Activated naive CD4-positive, alpha-beta T cell treated with anti-CD3 and anti-CD28 coated beads for 36 hours (primary cell): ENCODE measurements at regions not wholly inside any gene's neighbourhood (a gene's known extent, or its start where the extent isn't known, plus 50 kb on each side); places are given as distances from the start of the nearest gene placed in this dataset.

Source experiments
- CTCF ChIA-PET: fragments of 350-600 bp; sonication (Branson Sonifier 250); formaldehyde crosslinking; loops from one replicate; lab custom pipeline; 2021; ENCODE audit warnings: antibody characterized with exemption; lab: Charles Lee
- DNase-seq: peaks from one replicate; pipeline ENCODE4 v3.0.0-alpha.2; 2020
- H3K27ac Mint-ChIP-seq: one replicate; pipeline ENCODE4 v1.8.0; 2021; ENCODE audit warnings: mild to moderate bottlenecking, mixed read lengths
- H3K27me3 Mint-ChIP-seq: one replicate; pipeline ENCODE4 v1.8.0; 2021; ENCODE audit warnings: low read depth, mixed read lengths
- H3K36me3 Mint-ChIP-seq: one replicate; pipeline ENCODE4 v1.8.0; 2021; ENCODE audit warnings: low read depth, mixed read lengths
- H3K4me1 Mint-ChIP-seq: one replicate; pipeline ENCODE4 v1.8.0; 2021; ENCODE audit warnings: low read depth, mixed read lengths
- H3K4me3 Mint-ChIP-seq: one replicate; pipeline ENCODE4 v1.8.0; 2021; ENCODE audit warnings: mild to moderate bottlenecking, moderate library complexity, mixed read lengths
- H3K9me3 Mint-ChIP-seq: one replicate; pipeline ENCODE4 v1.8.0; 2021; ENCODE audit warnings: mixed read lengths
- intact Hi-C: fragments of 100-400 bp; cut with micrococcal nuclease; formaldehyde crosslinking; loops from one replicate; pipeline ENCODE4 v1.15.1; 2023

GRCh38 chr2:204328373-204328772, 216.9 kb upstream of the PARD3B start:
- no peaks in the 10 kb centered on the region for H3K27me3 Mint-ChIP-seq
- DNase-seq, result no peak
- H3K4me1 Mint-ChIP-seq, result no peaks in the 10 kb centered on the region
- H3K9me3 Mint-ChIP-seq, result no peaks in the 10 kb centered on the region
- H3K27ac Mint-ChIP-seq, result no peak overlapping the region
- no peak overlapping the region for H3K4me3 Mint-ChIP-seq
- H3K36me3 Mint-ChIP-seq, result no peaks in the 10 kb centered on the region
- CTCF ChIA-PET, result no interaction called here
- intact Hi-C loops, result loop anchor here (5.0 kb wide), 2 partner anchors 401 to 1234 kb away; no protein-coding TSS in a partner anchor

- intact Hi-C loops, result loop anchor here (5.0 kb wide), 2 partner anchors 402 to 1233 kb away; no protein-coding TSS in a partner anchor
- H3K4me1 Mint-ChIP-seq, result no peaks in the 10 kb centered on the region
- H3K36me3 Mint-ChIP-seq, result no peaks in the 10 kb centered on the region
- H3K9me3 Mint-ChIP-seq, result no peaks in the 10 kb centered on the region
- DNase-seq, result no peak
- CTCF ChIA-PET, result no interaction called here
- no peaks in the 10 kb centered on the region for H3K27me3 Mint-ChIP-seq
- H3K27ac Mint-ChIP-seq, result no peak overlapping the region
- H3K4me3 Mint-ChIP-seq, result no peak overlapping the region
Observed at GRCh38 chr2:204329016-204329415, 216.3 kb upstream of the PARD3B start.

DNA sequence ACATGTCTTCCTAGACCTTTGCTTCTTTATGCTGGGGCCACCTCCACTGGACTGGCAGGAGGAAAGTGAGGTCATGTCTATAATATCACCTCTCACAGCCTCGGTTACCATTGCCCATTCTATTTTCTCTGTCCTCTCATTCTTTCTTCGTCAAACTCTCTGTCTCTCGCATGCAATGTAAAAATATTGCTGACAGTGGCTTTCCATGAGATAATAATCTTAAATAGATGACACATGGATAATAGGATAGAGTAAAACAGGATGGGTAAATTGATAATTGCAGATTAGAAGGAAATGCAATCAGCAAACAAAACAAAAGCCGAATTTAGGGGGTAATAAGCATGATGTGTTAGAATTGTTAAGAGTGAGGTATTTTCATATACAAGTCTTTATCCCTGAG, 215.7 kb upstream of the PARD3B start:
- Mint-ChIP-seq H3K4me1 (no peaks in the 10 kb centered on the region), H3K4me3 (no peak overlapping the region), H3K27ac (no peak overlapping the region), H3K9me3 (no peaks in the 10 kb centered on the region), H3K27me3 (no peaks in the 10 kb centered on the region), H3K36me3 (no peaks in the 10 kb centered on the region)
- intact Hi-C loops, result loop anchor here (5.0 kb wide), 2 partner anchors 402 to 1233 kb away; no protein-coding TSS in a partner anchor
- DNase-seq, result no peak
- CTCF ChIA-PET, result no interaction called here

DNA sequence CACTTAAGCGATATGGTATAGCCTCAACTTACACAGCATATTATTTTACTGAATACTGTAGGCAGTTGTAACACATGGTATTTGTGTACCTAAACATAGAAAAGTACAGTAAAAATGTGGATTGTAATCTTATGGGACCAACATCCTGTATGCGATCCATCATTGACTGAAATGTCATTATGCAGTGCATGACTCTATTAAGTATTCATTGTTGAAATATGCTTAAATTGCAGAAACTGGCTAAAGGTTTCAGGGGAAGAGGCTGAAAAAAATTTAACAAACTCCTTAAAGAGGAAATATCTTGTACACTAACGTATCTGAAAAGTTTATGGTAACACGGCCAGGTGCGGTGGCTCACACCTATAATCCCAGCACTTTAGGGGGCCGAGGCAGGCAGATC, 214.1 kb upstream of the PARD3B start:
- no peak for DNase-seq

GRCh38 chr2:204331988-204332387, 213.3 kb upstream of the PARD3B start:
- H3K27ac Mint-ChIP-seq, result no peak overlapping the region
- no peak overlapping the region for H3K4me3 Mint-ChIP-seq
- intact Hi-C loops, result no loop called here
- H3K36me3 Mint-ChIP-seq, result no peaks in the 10 kb centered on the region
- no peak for DNase-seq
- no peaks in the 10 kb centered on the region for H3K9me3 Mint-ChIP-seq
- CTCF ChIA-PET, result no interaction called here
- peaks cover 9% of the 10 kb centered on the region for H3K27me3 Mint-ChIP-seq
- no peaks in the 10 kb centered on the region for H3K4me1 Mint-ChIP-seq

More for the DNA sequence above, 214.1 kb upstream of the PARD3B start:
- H3K36me3 Mint-ChIP-seq, result no peaks in the 10 kb centered on the region
- CTCF ChIA-PET, result no interaction called here
- intact Hi-C loops, result no loop called here
- H3K9me3 Mint-ChIP-seq, result no peaks in the 10 kb centered on the region
- H3K27me3 Mint-ChIP-seq, result peaks cover 6% of the 10 kb centered on the region
- no peaks in the 10 kb centered on the region for H3K4me1 Mint-ChIP-seq
- no peak overlapping the region for H3K27ac Mint-ChIP-seq
- H3K4me3 Mint-ChIP-seq, result no peak overlapping the region

DNA sequence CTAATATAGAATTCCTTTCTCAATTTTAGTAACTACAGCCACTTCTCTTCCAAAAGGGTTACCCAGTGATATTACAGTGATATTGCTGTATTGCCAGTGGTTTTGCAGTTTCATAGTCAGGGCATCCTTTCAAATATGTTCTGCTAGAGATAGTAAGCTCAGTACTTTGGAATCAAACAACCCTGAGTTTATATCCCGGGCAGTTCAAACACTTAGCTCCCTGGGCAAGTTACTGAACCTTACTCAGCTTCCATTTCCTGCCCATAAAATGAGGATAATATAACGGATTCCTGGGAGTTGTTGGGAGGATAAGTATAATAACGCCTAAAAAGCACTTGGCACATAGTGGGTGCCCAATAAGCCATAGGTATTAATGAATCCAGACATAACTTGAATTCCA, 212.6 kb upstream of the PARD3B start:
- Mint-ChIP-seq H3K27ac (no peak overlapping the region), H3K36me3 (no peaks in the 10 kb centered on the region), H3K4me3 (no peak overlapping the region), H3K27me3 (peaks cover 14% of the 10 kb centered on the region), H3K4me1 (no peaks in the 10 kb centered on the region), H3K9me3 (no peaks in the 10 kb centered on the region)
- CTCF ChIA-PET, result interaction anchor here (0.7 kb wide), 1 partner anchor 9 kb away, joined by 3 read pairs; no protein-coding TSS in a partner anchor
- intact Hi-C loops, result no loop called here
- no peak for DNase-seq

- Mint-ChIP-seq H3K9me3 (no peaks in the 10 kb centered on the region), H3K4me3 (no peak overlapping the region), H3K27me3 (peaks cover 19% of the 10 kb centered on the region), H3K4me1 (no peaks in the 10 kb centered on the region), H3K36me3 (no peaks in the 10 kb centered on the region), H3K27ac (no peak overlapping the region)
- intact Hi-C loops, result no loop called here
- CTCF ChIA-PET, result interaction anchor here (0.5 kb wide), 1 partner anchor 1431 kb away, joined by 4 read pairs; no protein-coding TSS in a partner anchor
- no peak for DNase-seq
Observed at GRCh38 chr2:204333861-204334260, 211.4 kb upstream of the PARD3B start.

DNA sequence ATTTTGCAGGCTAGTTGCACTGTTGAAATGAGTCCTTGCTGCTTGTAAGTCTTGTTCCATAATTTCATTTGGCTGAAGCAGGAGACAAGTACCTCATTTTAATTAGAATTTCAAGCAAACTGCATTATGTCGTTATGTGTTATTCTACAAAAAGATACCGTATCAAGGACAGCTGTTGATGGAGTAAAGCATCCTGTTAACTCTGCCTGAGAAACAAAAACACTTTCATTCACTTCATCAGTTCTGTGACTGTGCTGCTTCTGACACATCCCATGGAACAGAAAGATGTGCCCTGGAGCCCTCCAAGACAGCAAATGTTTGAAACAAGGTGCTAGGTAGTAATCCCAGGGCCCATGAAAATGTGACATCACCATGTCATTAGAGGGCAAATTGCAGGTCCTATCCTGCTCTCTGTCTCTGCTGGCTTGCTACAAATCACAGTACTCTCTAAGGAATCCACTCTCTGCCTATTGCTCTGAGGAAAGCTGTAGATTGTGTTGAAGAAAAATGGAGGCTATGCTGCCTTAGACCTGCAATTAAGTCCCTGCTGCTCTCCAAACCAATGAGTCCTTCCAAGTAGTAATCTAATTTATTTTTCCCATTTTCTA, 209.7 kb upstream of the PARD3B start:
- Mint-ChIP-seq H3K36me3 (no peaks in the 10 kb centered on the region), H3K4me3 (no peak overlapping the region), H3K4me1 (no peaks in the 10 kb centered on the region), H3K27ac (no peak overlapping the region), H3K9me3 (no peaks in the 10 kb centered on the region), H3K27me3 (peaks cover 19% of the 10 kb centered on the region)
- intact Hi-C loops, result no loop called here
- CTCF ChIA-PET, result interaction anchor here (0.6 kb wide), 1 partner anchor 1421 kb away, joined by 4 read pairs; no protein-coding TSS in a partner anchor
- no peak for DNase-seq

DNA sequence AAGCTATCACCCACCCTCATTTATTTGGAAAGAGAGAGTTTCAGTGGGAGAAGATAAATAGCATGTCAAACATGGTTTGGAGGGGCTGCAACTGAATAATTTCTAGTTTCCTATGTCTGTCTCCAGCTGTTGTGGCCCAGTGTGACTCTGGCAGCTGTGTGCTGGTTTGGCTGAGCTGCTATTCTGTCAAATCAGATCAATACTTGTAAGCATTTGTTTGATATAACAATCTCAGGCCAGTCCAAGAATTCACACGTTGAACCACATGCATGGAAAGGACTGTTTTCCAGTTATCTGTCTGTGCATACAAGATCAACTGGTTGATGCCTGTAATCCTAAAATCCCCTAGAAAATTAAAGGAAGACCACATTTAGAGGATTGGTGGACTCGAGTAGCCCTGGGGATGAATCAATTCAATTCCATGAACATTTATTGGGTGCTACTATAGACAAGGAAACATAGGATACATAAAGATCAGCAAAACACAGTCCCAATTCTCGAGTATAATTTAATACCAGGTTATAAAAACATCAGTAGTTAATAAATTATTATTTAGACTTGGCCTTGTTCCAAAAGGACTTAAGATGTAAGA, 209.0 kb upstream of the PARD3B start:
- Mint-ChIP-seq H3K4me1 (no peaks in the 10 kb centered on the region), H3K27me3 (peaks cover 21% of the 10 kb centered on the region), H3K9me3 (no peaks in the 10 kb centered on the region), H3K36me3 (no peaks in the 10 kb centered on the region), H3K4me3 (no peak overlapping the region), H3K27ac (no peak overlapping the region)
- CTCF ChIA-PET, result interaction anchor here (0.6 kb wide), 1 partner anchor 1421 kb away, joined by 4 read pairs; no protein-coding TSS in a partner anchor
- intact Hi-C loops, result no loop called here
- DNase-seq, result no peak

GRCh38 chr2:204337638-204338037, 207.6 kb upstream of the PARD3B start:
- intact Hi-C loops, result no loop called here
- DNase-seq, result no peak
- peaks cover 21% of the 10 kb centered on the region for H3K27me3 Mint-ChIP-seq
- H3K9me3 Mint-ChIP-seq, result no peaks in the 10 kb centered on the region
- H3K27ac Mint-ChIP-seq, result no peak overlapping the region
- H3K4me3 Mint-ChIP-seq, result no peak overlapping the region
- no peaks in the 10 kb centered on the region for H3K36me3 Mint-ChIP-seq
- no peaks in the 10 kb centered on the region for H3K4me1 Mint-ChIP-seq
- CTCF ChIA-PET, result no interaction called here

GRCh38 chr2:204339212-204339715, 206.0 kb upstream of the PARD3B start:
- CTCF ChIA-PET, result no interaction called here
- Mint-ChIP-seq H3K4me1 (no peaks in the 10 kb centered on the region), H3K4me3 (no peak overlapping the region), H3K9me3 (no peaks in the 10 kb centered on the region), H3K27me3 (peaks cover 21% of the 10 kb centered on the region), H3K27ac (no peak overlapping the region), H3K36me3 (no peaks in the 10 kb centered on the region)
- DNase-seq, result no peak
- intact Hi-C loops, result no loop called here

- Mint-ChIP-seq H3K36me3 (no peaks in the 10 kb centered on the region), H3K4me3 (no peak overlapping the region), H3K4me1 (no peaks in the 10 kb centered on the region), H3K27ac (no peak overlapping the region), H3K9me3 (no peaks in the 10 kb centered on the region), H3K27me3 (peaks cover 21% of the 10 kb centered on the region)
- intact Hi-C loops, result no loop called here
- DNase-seq, result no peak
- CTCF ChIA-PET, result interaction anchor here (0.7 kb wide), 1 partner anchor 118 kb away, joined by 3 read pairs; no protein-coding TSS in a partner anchor
Observed at GRCh38 chr2:204340511-204340910, 204.8 kb upstream of the PARD3B start.

GRCh38 chr2:204341887-204342276, 203.4 kb upstream of the PARD3B start:
- intact Hi-C loops, result no loop called here
- no peak for DNase-seq
- Mint-ChIP-seq H3K27ac (no peak overlapping the region), H3K36me3 (no peaks in the 10 kb centered on the region), H3K4me1 (no peaks in the 10 kb centered on the region), H3K9me3 (no peaks in the 10 kb centered on the region), H3K27me3 (peaks cover 15% of the 10 kb centered on the region), H3K4me3 (no peak overlapping the region)
- CTCF ChIA-PET, result no interaction called here
